CD14-positive monocyte (primary cell): ENCODE measurements at regions not wholly inside any gene's neighbourhood (a gene's known extent, or its start where the extent isn't known, plus 50 kb on each side); places are given as distances from the start of the nearest gene placed in this dataset.

Experiments
- DNase-seq, 3 donors: peaks; one replicate each; pipeline ENCODE4 v3.0.0-alpha.2; 2011 to 2022
- H2AFZ ChIP-seq: 2 replicates; pipeline ENCODE4 v1.6.0; 2012; ENCODE audit warnings: mild to moderate bottlenecking, low read depth, low read length, inconsistent platforms; ENCODE audit not compliant: insufficient read depth, poor library complexity, severe bottlenecking
- H3K27ac ChIP-seq, 2 donors: 1 replicate in 1 of 2; 2 replicates in 1 of 2; pipeline ENCODE4 v1.5.1; 2012 to 2013; ENCODE audit warnings: low read length in 2 of 2, control low read depth in 1 of 2, inconsistent platforms in 1 of 2, low read depth in 1 of 2, mild to moderate bottlenecking in 1 of 2
- H3K27me3 ChIP-seq, 2 donors: one replicate each; pipeline versions ENCODE4 v1.6.0 to v1.6.1; 2011 to 2013; ENCODE audit warnings: low read length in 2 of 2; ENCODE audit not compliant: control insufficient read depth in 2 of 2, insufficient read depth in 2 of 2
- H3K36me3 ChIP-seq, 2 donors: replicated peaks in 1 of 2; 1 replicate in 1 of 2; 2 replicates in 1 of 2; pipeline versions ENCODE4 v1.5.1 to v1.6.1; 2012 to 2013; ENCODE audit warnings: low read length in 2 of 2, control low read depth in 1 of 2, inconsistent platforms in 1 of 2, mild to moderate bottlenecking in 1 of 2; ENCODE audit not compliant: insufficient read depth in 2 of 2, control insufficient read depth in 1 of 2
- H3K4me1 ChIP-seq, 2 donors: 1 replicate in 1 of 2; 2 replicates in 1 of 2; pipeline versions ENCODE4 v1.5.1 to v1.6.1; 2012 to 2013; ENCODE audit warnings: low read length in 2 of 2, control low read depth in 1 of 2, inconsistent platforms in 1 of 2, mild to moderate bottlenecking in 1 of 2, moderate library complexity in 1 of 2; ENCODE audit not compliant: insufficient read depth in 2 of 2, control insufficient read depth in 1 of 2
- H3K4me2 ChIP-seq: replicated peaks from 2 replicates; pipeline ENCODE3; 2012; ENCODE audit warnings: low read length, moderate library complexity, mild to moderate bottlenecking; ENCODE audit not compliant: poor library complexity, severe bottlenecking; ENCODE audit errors: extremely low read depth
- H3K4me3 ChIP-seq, 3 experiments: fragments of 200-600 bp in 1 of 3; sonication (generic) in 1 of 3; replicated peaks in 1 of 3; 1 replicate in 2 of 3; 2 replicates in 1 of 3; pipeline ENCODE4 v1.5.1; 2011 to 2013; ENCODE audit warnings: low read length in 3 of 3, mild to moderate bottlenecking in 3 of 3, control low read depth in 2 of 3, low read depth in 2 of 3, inconsistent platforms in 1 of 3, moderate library complexity in 1 of 3
- H3K79me2 ChIP-seq: 2 replicates; pipeline ENCODE4 v1.6.0; 2012; ENCODE audit warnings: mild to moderate bottlenecking, control low read depth, inconsistent platforms, low read length, moderate library complexity; ENCODE audit not compliant: insufficient read depth
- H3K9ac ChIP-seq: 2 replicates; pipeline ENCODE4 v1.6.0; 2017; ENCODE audit warnings: low read length, mild to moderate bottlenecking; ENCODE audit not compliant: insufficient read depth, poor library complexity, severe bottlenecking
- H3K9me3 ChIP-seq, 2 donors: replicated peaks in 1 of 2; 1 replicate in 1 of 2; 2 replicates in 1 of 2; pipeline versions ENCODE4 v1.5.1 to v1.6.1; 2012 to 2013; ENCODE audit warnings: low read length in 2 of 2, control low read depth in 1 of 2; ENCODE audit not compliant: control insufficient read depth in 1 of 2, insufficient read depth in 1 of 2
- H4K20me1 ChIP-seq: 2 replicates; pipeline ENCODE4 v1.6.0; 2012; ENCODE audit warnings: mild to moderate bottlenecking, low read length, control low read depth, moderate library complexity; ENCODE audit not compliant: insufficient read depth
- H3K27ac Mint-ChIP-seq, 7 donors: one replicate each; pipeline ENCODE4 v1.8.0; 2020; ENCODE audit warnings: mild to moderate bottlenecking in 7 of 7, mixed read lengths in 7 of 7, moderate library complexity in 6 of 7, inconsistent platforms in 2 of 7
- H3K27me3 Mint-ChIP-seq, 3 donors: one replicate each; pipeline ENCODE4 v1.8.0; 2021 to 2022; ENCODE audit warnings: low read depth in 3 of 3, mild to moderate bottlenecking in 3 of 3, mixed read lengths in 3 of 3, moderate library complexity in 3 of 3, inconsistent platforms in 1 of 3
- H3K36me3 Mint-ChIP-seq, 2 donors: one replicate each; pipeline ENCODE4 v1.8.0; 2020; ENCODE audit warnings: mixed read lengths in 2 of 2, inconsistent platforms in 1 of 2, mild to moderate bottlenecking in 1 of 2
- H3K4me1 Mint-ChIP-seq: one replicate; pipeline ENCODE4 v1.8.0; 2020; ENCODE audit warnings: mild to moderate bottlenecking, mixed read lengths
- H3K4me3 Mint-ChIP-seq, 2 donors: one replicate each; pipeline ENCODE4 v1.8.0; 2020; ENCODE audit warnings: mild to moderate bottlenecking in 2 of 2, mixed read lengths in 2 of 2, moderate library complexity in 1 of 2
- H3K9me3 Mint-ChIP-seq, 7 donors: one replicate each; pipeline ENCODE4 v1.8.0; 2020 to 2022; ENCODE audit warnings: mixed read lengths in 7 of 7, mild to moderate bottlenecking in 6 of 7, moderate library complexity in 6 of 7, inconsistent platforms in 2 of 7
- CTCF ChIP-seq: fragments of 200-600 bp; IDR thresholded peaks from one replicate; pipeline ENCODE4 v1.8.0; 2022; ENCODE audit warnings: antibody characterized with exemption, mild to moderate bottlenecking
- WGBS: methylation state at CpG from one replicate; pipeline ENCODE4 v1.1.5; 2013; ENCODE audit warnings: missing lambda C conversion rate; ENCODE audit not compliant: insufficient coverage; 5-methylcytosine and 5-hydroxymethylcytosine counted together
- intact Hi-C, 2 donors: fragments of 100-400 bp; cut with micrococcal nuclease; formaldehyde crosslinking; loops; one replicate each; pipeline versions ENCODE4 v1.15.0 to v1.15.1; 2023

GRCh38 chr5:57717555-57717954, 234.9 kb upstream of the ACTBL2 start:
- H4K20me1 ChIP-seq: no peaks in the 10 kb centered on the region
- no CpG with 5 or more reads among the region's 4 CpGs for WGBS
- H3K27ac ChIP-seq: no peak overlapping the region
- no peak overlapping the region for H3K4me2 ChIP-seq
- H3K36me3 ChIP-seq: no peaks in the 10 kb centered on the region
- no peak for TF ChIP-seq CTCF
- no peaks in the 10 kb centered on the region for H3K36me3 Mint-ChIP-seq
- intact Hi-C loops: no loop called here
- H3K9ac ChIP-seq: no peak overlapping the region
- H2AFZ ChIP-seq: no peak overlapping the region
- no peaks in the 10 kb centered on the region for H3K79me2 ChIP-seq
- H3K27me3 Mint-ChIP-seq: peaks cover 0 to 5% (median 0%) of the 10 kb centered on the region in 3 donors
- H3K4me3 ChIP-seq: no peak overlapping the region
- H3K9me3 ChIP-seq: peaks cover 0 to 3% of the 10 kb centered on the region in 2 donors
- peaks cover 0 to 4% (median 2%) of the 10 kb centered on the region in 7 donors for H3K9me3 Mint-ChIP-seq
- no peak overlapping the region for H3K27ac Mint-ChIP-seq
- no peaks in the 10 kb centered on the region for H3K4me1 Mint-ChIP-seq
- no peaks in the 10 kb centered on the region for H3K4me1 ChIP-seq
- DNase-seq: no peak
- H3K4me3 Mint-ChIP-seq: no peak overlapping the region
- no peaks in the 10 kb centered on the region for H3K27me3 ChIP-seq

- Mint-ChIP-seq H3K27ac (no peak overlapping the region), H3K27me3 (peaks cover 0 to 3% (median 0%) of the 10 kb centered on the region in 3 donors), H3K36me3 (no peaks in the 10 kb centered on the region), H3K4me1 (no peaks in the 10 kb centered on the region), H3K9me3 (peaks cover 0 to 5% (median 2%) of the 10 kb centered on the region in 7 donors), H3K4me3 (no peak overlapping the region)
- Histone ChIP-seq H2AFZ (no peak overlapping the region), H4K20me1 (no peaks in the 10 kb centered on the region), H3K4me1 (no peaks in the 10 kb centered on the region), H3K36me3 (no peaks in the 10 kb centered on the region), H3K9me3 (peaks cover 0 to 3% of the 10 kb centered on the region in 2 donors), H3K4me2 (no peak overlapping the region), H3K4me3 (no peak overlapping the region), H3K9ac (no peak overlapping the region), H3K27me3 (no peaks in the 10 kb centered on the region), H3K27ac (no peak overlapping the region), H3K79me2 (no peaks in the 10 kb centered on the region)
- intact Hi-C loops: no loop called here
- TF ChIP-seq CTCF: no peak
- no CpG with 5 or more reads among the region's 3 CpGs for WGBS
- DNase-seq: no peak
Observed at GRCh38 chr5:57716661-57717060, 234.1 kb upstream of the ACTBL2 start.
